Dendritic cell treated with granulocyte-macrophage colony-stimulating factor and Interleukin-4, amounts not matched to agents 40 ng/mL and 50 ng/mL, for 4 days (primary cell): ENCODE measurements at regions not wholly inside any gene's neighbourhood (a gene's known extent, or its start where the extent isn't known, plus 50 kb on each side); places are given as distances from the start of the nearest gene placed in this dataset.

Experiments
- H3K27ac Mint-ChIP-seq: one replicate; pipeline ENCODE4 v1.8.0; 2022; ENCODE audit warnings: mild to moderate bottlenecking, mixed read lengths
- H3K27me3 Mint-ChIP-seq: one replicate; pipeline ENCODE4 v1.8.0; 2022; ENCODE audit warnings: mild to moderate bottlenecking, mixed read lengths
- H3K36me3 Mint-ChIP-seq: one replicate; pipeline ENCODE4 v1.8.0; 2022; ENCODE audit warnings: low read depth, mixed read lengths
- H3K4me1 Mint-ChIP-seq: one replicate; pipeline ENCODE4 v1.8.0; 2022; ENCODE audit warnings: low read depth, mixed read lengths
- H3K4me3 Mint-ChIP-seq: one replicate; pipeline ENCODE4 v1.8.0; 2022; ENCODE audit warnings: mild to moderate bottlenecking, moderate library complexity, mixed read lengths
- H3K9me3 Mint-ChIP-seq: one replicate; pipeline ENCODE4 v1.8.0; 2022; ENCODE audit warnings: mixed read lengths
- intact Hi-C: fragments of 100-400 bp; cut with micrococcal nuclease; formaldehyde crosslinking; loops from one replicate; pipeline ENCODE4 v1.15.0; 2022

DNA sequence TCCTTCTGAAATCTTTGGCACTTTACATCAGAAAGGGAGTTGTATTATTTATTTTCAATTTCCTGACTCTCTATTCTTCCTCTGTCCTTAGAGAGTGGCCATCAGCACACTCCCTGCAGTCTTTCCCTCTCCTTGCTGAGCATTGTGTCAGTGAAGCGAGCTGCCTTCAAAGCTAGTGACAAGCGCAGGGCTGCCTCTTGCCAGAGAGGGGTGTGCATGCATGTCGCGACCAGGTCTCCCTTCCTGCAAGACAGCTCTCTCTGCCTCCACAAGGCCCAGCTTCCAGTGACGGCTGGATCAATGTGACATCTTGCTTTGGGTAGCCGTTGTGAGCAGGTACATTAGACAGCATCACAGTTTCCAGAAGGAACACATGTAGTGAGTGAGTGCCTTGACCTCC is 810.9 kb upstream of the TENM3 start:
- Mint-ChIP-seq H3K27me3 (no peaks in the 10 kb centered on the region), H3K36me3 (no peaks in the 10 kb centered on the region), H3K4me1 (no peaks in the 10 kb centered on the region), H3K27ac (no peak overlapping the region), H3K4me3 (no peak overlapping the region), H3K9me3 (no peaks in the 10 kb centered on the region)
- intact Hi-C loops: no loop called here

- intact Hi-C loops: no loop called here
- Mint-ChIP-seq H3K27ac (no peak overlapping the region), H3K4me3 (no peak overlapping the region), H3K4me1 (no peaks in the 10 kb centered on the region), H3K36me3 (no peaks in the 10 kb centered on the region), H3K27me3 (no peaks in the 10 kb centered on the region), H3K9me3 (peaks cover 7% of the 10 kb centered on the region)
Measured at GRCh38 chr4:181437895-181438294, 805.3 kb upstream of the TENM3 start.

DNA sequence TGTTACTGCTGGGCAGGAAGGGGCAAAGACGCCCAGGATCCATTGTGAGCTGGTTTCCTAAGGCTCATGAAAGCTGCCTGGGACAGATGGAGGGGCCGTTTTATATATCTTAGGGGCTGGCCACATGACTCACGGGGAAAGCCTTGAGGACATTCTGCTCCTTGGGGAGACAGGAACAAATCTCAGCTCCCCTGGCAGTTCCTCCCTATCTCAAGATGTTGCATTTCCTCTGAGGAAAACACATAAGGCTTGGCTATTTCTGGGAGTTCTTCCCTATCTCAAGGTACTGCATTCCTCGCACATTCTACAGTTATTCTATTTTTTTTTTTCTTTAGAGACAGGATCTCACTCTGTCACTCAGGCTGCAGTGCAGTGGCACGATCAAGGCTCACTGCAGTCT is 804.6 kb upstream of the TENM3 start:
- Mint-ChIP-seq H3K27ac (no peak overlapping the region), H3K36me3 (no peaks in the 10 kb centered on the region), H3K27me3 (no peaks in the 10 kb centered on the region), H3K4me3 (no peak overlapping the region), H3K9me3 (peaks cover 7% of the 10 kb centered on the region), H3K4me1 (no peaks in the 10 kb centered on the region)
- intact Hi-C loops: no loop called here

DNA sequence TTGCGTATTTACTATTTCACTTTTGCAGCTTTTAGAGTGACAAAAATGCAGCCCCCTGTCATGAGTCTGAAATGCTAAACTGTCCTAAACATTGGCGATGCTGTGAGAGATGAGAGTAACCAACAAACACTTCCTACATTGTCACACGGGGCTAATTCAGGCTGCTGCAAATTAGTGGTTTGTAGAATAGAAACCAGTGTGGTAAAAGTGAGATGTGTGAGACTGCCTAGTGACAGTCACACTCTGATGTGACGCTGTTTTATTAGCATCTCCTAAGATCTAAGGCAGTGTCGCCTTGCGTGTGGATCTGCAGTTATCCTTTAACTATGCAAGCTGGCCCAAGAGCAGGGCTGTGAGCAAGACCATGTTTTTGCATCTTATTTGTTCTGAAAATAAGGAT is 800.2 kb upstream of the TENM3 start:
- Mint-ChIP-seq H3K27ac (no peak overlapping the region), H3K9me3 (peaks cover 1% of the 10 kb centered on the region), H3K27me3 (no peaks in the 10 kb centered on the region), H3K4me3 (no peak overlapping the region), H3K36me3 (no peaks in the 10 kb centered on the region), H3K4me1 (no peaks in the 10 kb centered on the region)
- intact Hi-C loops: no loop called here

DNA sequence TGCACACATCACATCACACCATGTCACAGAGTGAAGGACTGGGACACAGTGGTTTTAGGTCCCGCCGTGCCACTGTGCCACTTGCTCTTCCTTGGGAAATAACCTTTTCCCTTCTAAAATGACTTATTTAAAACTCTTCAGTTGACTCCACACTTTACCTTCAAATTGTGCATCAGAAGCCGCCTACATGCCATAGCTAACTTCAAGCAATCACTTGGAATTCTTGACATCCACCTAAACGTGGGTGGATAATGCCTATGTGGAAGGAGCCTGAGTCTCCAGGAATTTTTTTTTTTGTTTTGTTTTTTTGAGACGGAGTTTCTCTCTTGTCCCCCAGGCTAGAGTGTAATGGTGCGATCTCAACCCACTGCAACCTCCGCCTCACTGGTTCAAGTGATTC is 777.4 kb upstream of the TENM3 start:
- Mint-ChIP-seq H3K9me3 (no peaks in the 10 kb centered on the region), H3K4me3 (no peak overlapping the region), H3K36me3 (no peaks in the 10 kb centered on the region), H3K27me3 (no peaks in the 10 kb centered on the region), H3K4me1 (no peaks in the 10 kb centered on the region), H3K27ac (no peak overlapping the region)
- intact Hi-C loops: no loop called here

DNA sequence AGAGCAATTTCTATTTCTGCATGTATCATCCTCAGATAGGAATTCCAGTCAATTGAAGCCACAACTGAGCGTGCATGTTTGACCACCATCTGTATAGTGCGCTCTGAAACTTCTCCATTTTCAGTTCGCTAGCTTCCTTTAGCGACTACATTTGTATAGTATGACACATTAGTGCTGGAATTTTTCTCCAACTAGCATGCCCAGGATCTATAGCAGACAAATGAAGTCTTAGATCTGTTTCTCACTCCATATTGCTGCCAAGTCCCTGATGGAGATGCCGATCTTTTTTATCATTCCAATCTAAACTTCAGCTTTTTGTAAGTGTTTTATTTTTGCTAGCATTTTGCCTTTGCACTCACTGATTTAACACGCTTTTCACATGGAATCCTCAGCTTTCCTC is 774.8 kb upstream of the TENM3 start:
- no peaks in the 10 kb centered on the region for H3K9me3 Mint-ChIP-seq
- intact Hi-C loops: no loop called here
- no peaks in the 10 kb centered on the region for H3K4me1 Mint-ChIP-seq
- H3K27ac Mint-ChIP-seq: no peak overlapping the region
- no peaks in the 10 kb centered on the region for H3K27me3 Mint-ChIP-seq
- no peaks in the 10 kb centered on the region for H3K36me3 Mint-ChIP-seq
- no peak overlapping the region for H3K4me3 Mint-ChIP-seq

DNA sequence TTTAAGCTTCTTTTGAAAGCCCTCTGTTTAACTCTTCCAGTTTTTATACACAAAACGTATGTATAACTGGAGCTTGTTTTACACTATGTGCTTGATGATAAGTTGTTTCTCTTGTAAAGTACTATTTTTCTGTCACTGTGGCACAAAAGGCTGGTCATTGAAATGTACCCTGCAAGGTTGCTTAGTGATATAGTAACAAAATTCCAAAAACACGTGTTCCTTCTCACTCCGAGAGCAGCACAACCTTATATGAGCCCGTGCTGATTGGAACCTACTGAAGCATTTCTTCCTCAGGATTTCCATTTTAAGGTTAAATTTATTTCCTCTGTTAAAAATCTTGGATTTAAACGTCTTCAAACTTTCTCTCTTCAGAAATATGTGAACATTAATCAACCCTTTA is 772.9 kb upstream of the TENM3 start:
- intact Hi-C loops: no loop called here
- H3K36me3 Mint-ChIP-seq: no peaks in the 10 kb centered on the region
- H3K4me1 Mint-ChIP-seq: no peaks in the 10 kb centered on the region
- no peak overlapping the region for H3K4me3 Mint-ChIP-seq
- no peaks in the 10 kb centered on the region for H3K9me3 Mint-ChIP-seq
- no peaks in the 10 kb centered on the region for H3K27me3 Mint-ChIP-seq
- no peak overlapping the region for H3K27ac Mint-ChIP-seq

GRCh38 chr4:181475359-181475758 is 767.8 kb upstream of the TENM3 start:
- Mint-ChIP-seq H3K4me1 (no peaks in the 10 kb centered on the region), H3K27me3 (no peaks in the 10 kb centered on the region), H3K27ac (no peak overlapping the region), H3K36me3 (no peaks in the 10 kb centered on the region), H3K4me3 (no peak overlapping the region), H3K9me3 (no peaks in the 10 kb centered on the region)
- intact Hi-C loops: no loop called here

DNA sequence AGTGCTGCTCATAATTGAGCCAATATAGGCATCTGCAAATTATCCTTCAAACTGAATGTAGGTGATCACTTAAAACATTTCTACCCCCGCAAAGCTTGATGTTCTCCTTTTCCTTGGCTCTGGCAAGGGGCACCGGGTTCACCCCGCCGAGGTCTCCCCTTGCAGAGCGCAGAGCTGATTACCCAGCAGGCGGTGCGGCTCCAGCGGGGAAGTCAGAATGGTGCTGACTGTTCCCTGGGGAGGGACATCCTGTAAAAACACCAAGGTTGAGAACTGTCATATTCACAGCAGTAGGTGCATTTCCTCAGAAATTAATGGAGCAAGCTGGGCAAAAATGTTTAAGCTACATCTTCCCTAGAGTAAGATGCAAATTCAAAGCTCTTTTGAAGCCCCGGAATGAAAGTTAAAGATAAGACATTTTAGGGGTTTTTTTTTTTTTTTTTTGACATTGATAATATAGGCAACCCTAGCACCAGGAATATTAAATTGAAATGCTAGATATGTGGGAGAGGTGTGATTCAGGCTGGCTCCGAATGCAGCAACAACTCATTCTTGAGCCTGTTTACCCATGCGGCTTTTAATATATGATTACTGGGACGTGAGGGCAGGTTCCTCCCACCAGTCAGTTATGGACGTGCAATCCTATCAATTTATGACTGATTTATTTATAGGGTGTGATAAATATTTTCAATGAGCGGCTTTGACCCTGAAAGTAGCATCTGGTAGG is 767.3 kb upstream of the TENM3 start:
- no peaks in the 10 kb centered on the region for H3K4me1 Mint-ChIP-seq
- H3K36me3 Mint-ChIP-seq: no peaks in the 10 kb centered on the region
- H3K27ac Mint-ChIP-seq: no peak overlapping the region
- no peak overlapping the region for H3K4me3 Mint-ChIP-seq
- H3K27me3 Mint-ChIP-seq: no peaks in the 10 kb centered on the region
- intact Hi-C loops: no loop called here
- H3K9me3 Mint-ChIP-seq: no peaks in the 10 kb centered on the region

DNA sequence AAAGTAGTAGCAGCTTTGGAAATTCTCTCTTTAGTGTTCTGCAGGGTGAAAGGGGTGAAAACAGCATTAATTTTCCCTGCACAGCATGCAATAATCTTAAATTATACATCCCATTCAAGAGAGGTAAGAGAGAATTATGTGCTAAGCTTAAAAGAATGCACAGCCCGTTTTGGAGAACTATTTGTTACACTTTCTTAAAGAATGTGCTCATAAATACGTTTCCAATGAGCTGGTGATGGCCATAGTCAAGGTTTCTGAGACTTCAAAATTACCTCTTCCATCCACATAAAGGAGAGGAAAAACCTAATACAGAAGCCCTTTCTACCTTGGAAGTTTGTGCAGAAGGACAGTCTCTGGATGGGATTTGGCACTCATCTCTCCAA is 766.7 kb upstream of the TENM3 start:
- Mint-ChIP-seq H3K9me3 (no peaks in the 10 kb centered on the region), H3K36me3 (no peaks in the 10 kb centered on the region), H3K4me3 (no peak overlapping the region), H3K27ac (no peak overlapping the region), H3K4me1 (no peaks in the 10 kb centered on the region), H3K27me3 (no peaks in the 10 kb centered on the region)
- intact Hi-C loops: no loop called here

- H3K4me1 Mint-ChIP-seq: no peaks in the 10 kb centered on the region
- intact Hi-C loops: no loop called here
- no peaks in the 10 kb centered on the region for H3K36me3 Mint-ChIP-seq
- H3K9me3 Mint-ChIP-seq: no peaks in the 10 kb centered on the region
- no peak overlapping the region for H3K4me3 Mint-ChIP-seq
- no peaks in the 10 kb centered on the region for H3K27me3 Mint-ChIP-seq
- H3K27ac Mint-ChIP-seq: no peak overlapping the region
Measured at GRCh38 chr4:181477591-181477990, 765.6 kb upstream of the TENM3 start.

DNA sequence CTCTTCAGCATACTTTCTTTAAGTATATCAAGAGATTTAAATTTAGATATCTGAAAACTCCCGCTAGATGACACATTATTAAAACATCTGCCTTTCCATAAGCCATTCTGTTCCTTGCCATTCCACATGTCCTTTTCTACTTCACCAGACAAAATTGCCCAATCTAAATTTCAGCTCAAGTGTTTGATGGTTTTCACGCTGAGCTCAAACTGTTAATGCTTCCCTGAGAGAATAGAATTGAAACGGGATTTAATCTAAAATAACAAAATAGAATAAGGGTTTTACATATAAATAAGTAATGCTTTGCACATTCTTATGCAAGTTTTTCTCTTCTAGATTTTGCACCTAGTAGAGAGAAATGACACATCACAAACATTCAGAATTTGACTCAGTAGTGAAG is 764.5 kb upstream of the TENM3 start:
- intact Hi-C loops: no loop called here
- H3K27me3 Mint-ChIP-seq: no peaks in the 10 kb centered on the region
- H3K27ac Mint-ChIP-seq: no peak overlapping the region
- H3K4me3 Mint-ChIP-seq: no peak overlapping the region
- H3K4me1 Mint-ChIP-seq: no peaks in the 10 kb centered on the region
- no peaks in the 10 kb centered on the region for H3K36me3 Mint-ChIP-seq
- no peaks in the 10 kb centered on the region for H3K9me3 Mint-ChIP-seq

DNA sequence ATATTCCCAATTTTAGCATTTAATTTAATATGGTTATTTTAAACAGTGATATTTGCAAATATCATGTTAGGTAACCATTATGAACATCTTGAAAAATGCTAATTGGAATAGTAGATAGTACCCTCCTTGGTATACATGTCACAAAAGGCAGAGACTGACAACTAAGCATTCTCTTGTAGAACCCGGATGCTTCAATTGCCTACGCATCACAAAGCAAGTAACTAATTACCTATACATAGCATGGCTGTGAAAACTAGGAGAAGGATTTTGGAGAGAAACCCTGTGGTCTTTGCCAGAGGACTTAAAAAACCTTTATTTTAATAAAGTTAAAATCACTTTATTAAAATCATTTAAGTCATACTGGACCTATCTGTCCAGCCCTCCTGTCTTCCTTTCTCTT is 764.1 kb upstream of the TENM3 start:
- Mint-ChIP-seq H3K9me3 (no peaks in the 10 kb centered on the region), H3K36me3 (no peaks in the 10 kb centered on the region), H3K27ac (no peak overlapping the region), H3K27me3 (no peaks in the 10 kb centered on the region), H3K4me3 (no peak overlapping the region), H3K4me1 (no peaks in the 10 kb centered on the region)
- intact Hi-C loops: no loop called here

DNA sequence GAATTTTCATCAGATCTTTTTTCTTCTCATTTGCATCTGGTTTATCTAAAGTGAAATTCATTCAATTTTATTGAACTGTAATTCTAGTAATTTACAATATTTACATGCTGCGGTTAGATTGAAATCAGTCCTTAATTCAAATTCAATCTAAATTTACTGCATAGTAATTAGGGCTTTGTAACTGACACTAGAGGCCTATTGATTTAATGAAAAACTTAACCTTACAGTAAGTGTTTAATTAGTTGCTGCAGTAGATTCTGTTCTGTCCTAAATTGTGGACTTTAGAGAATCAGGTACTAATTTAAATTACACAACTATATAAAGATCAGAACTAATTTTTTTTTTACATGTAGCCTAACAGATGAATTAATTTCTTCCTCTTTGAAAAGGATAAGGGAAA is 758.8 kb upstream of the TENM3 start:
- H3K27me3 Mint-ChIP-seq: no peaks in the 10 kb centered on the region
- no peaks in the 10 kb centered on the region for H3K36me3 Mint-ChIP-seq
- no peak overlapping the region for H3K4me3 Mint-ChIP-seq
- H3K4me1 Mint-ChIP-seq: no peaks in the 10 kb centered on the region
- H3K27ac Mint-ChIP-seq: no peak overlapping the region
- no peaks in the 10 kb centered on the region for H3K9me3 Mint-ChIP-seq
- intact Hi-C loops: no loop called here

GRCh38 chr4:181488926-181489325 is 754.3 kb upstream of the TENM3 start:
- H3K9me3 Mint-ChIP-seq: no peaks in the 10 kb centered on the region
- H3K36me3 Mint-ChIP-seq: no peaks in the 10 kb centered on the region
- H3K4me1 Mint-ChIP-seq: no peaks in the 10 kb centered on the region
- H3K4me3 Mint-ChIP-seq: no peak overlapping the region
- intact Hi-C loops: no loop called here
- H3K27ac Mint-ChIP-seq: no peak overlapping the region
- no peaks in the 10 kb centered on the region for H3K27me3 Mint-ChIP-seq
